ENCODE measurements at regions not wholly inside any gene's neighbourhood (a gene's known extent, or its start where the extent isn't known, plus 50 kb on each side); places are given as distances from the start of the nearest gene placed in this dataset.

GRCh38 chr3:153595186-153595815 lies 433.3 kb downstream of the RAP2B start:
- peak; percentile 58 for TF ChIP-seq CTCF (IDR thresholded peaks at IDR 0.05)
- no peak for TF ChIP-seq CEBPB (IDR thresholded peaks at IDR 0.05)
- no peak for TF ChIP-seq POLR2A (IDR thresholded peaks at IDR 0.05; ENCODE audit: low read length)
- TF ChIP-seq KDM1A (IDR thresholded peaks at IDR 0.05; ENCODE audit: low read depth): no peak
- TF ChIP-seq MAX (IDR thresholded peaks at IDR 0.05): no peak
- TF ChIP-seq HMGXB4 (CRISPR knock-in tag; IDR thresholded peaks at IDR 0.05; ENCODE audit: borderline replicate concordance): no peak
- TF ChIP-seq PBX3 (IDR thresholded peaks at IDR 0.05): no peak
- no peak for TF ChIP-seq ESRRA (IDR thresholded peaks at IDR 0.05; ENCODE audit: borderline replicate concordance, low read length)
- TF ChIP-seq FOSL2 (IDR thresholded peaks at IDR 0.05): no peak
- TF ChIP-seq FOSL2 (CRISPR knock-in tag; IDR thresholded peaks at IDR 0.05): no peak
- no peak for TF ChIP-seq MAFK (IDR thresholded peaks at IDR 0.05; ENCODE audit: partially characterized antibody)
- no peak for TF ChIP-seq HDAC2 (IDR thresholded peaks at IDR 0.05)
- TF ChIP-seq BHLHE40 (IDR thresholded peaks at IDR 0.05; ENCODE audit: low read depth, low read length): no peak
- TF ChIP-seq NFE2L2 (conservative IDR thresholded peaks at IDR 0.05; ENCODE audit: low read length): no peak

Data from A549 (cell line).